Astrocyte (in vitro differentiated cells and primary cell): ENCODE measurements at regions not wholly inside any gene's neighbourhood (a gene's known extent, or its start where the extent isn't known, plus 50 kb on each side); places are given as distances from the start of the nearest gene placed in this dataset.

Source experiments
- CTCF ChIP-seq: IDR thresholded peaks from 2 replicates; pipeline ENCODE4 v1.5.1; 2011; ENCODE audit warnings: low read depth, mild to moderate bottlenecking, inconsistent platforms, low read length, moderate library complexity; ENCODE audit not compliant: insufficient read depth
- EZH2 ChIP-seq: IDR thresholded peaks from 2 replicates; pipeline ENCODE4 v1.6.1; 2012; ENCODE audit warnings: mild to moderate bottlenecking, low read length, inconsistent platforms; ENCODE audit not compliant: insufficient read depth

- TF ChIP-seq CTCF (no peak), EZH2 (no peak)
Observed at GRCh38 chr6:142675517-142675916, 269.5 kb downstream of the HIVEP2 start.
